PC-9 (cell line): ENCODE measurements at regions not wholly inside any gene's neighbourhood (a gene's known extent, or its start where the extent isn't known, plus 50 kb on each side); places are given as distances from the start of the nearest gene placed in this dataset.

Experiments
- BruUV-seq: library from RNA; stranded (reverse); fragments of 400-500 nt; replicated peaks from 2 replicates; lab custom pipeline; 2021; lab: Mats Ljungman, UMichigan
- CTCF ChIA-PET: fragments of 300-600 bp; sonication (Branson Sonifier 250); formaldehyde crosslinking; loops from one replicate; lab custom pipeline; 2022; ENCODE audit warnings: antibody characterized with exemption; lab: Charles Lee
- POLR2A ChIA-PET: fragments of 300-600 bp; sonication (Branson Sonifier 250); formaldehyde crosslinking; loops from one replicate; lab custom pipeline; 2022; ENCODE audit warnings: antibody characterized with exemption; ENCODE audit not compliant: unreplicated experiment; lab: Charles Lee
- DNase-seq, 2 experiments: peaks; one replicate each; pipeline versions ENCODE4 v3.0.0 to v3.0.0-alpha.2; 2015 to 2022; ENCODE audit warnings: mixed read lengths in 1 of 2
- H2AFZ ChIP-seq: fragments of 200-600 bp; sonication (generic); 2 replicates; pipeline ENCODE4 v1.8.1; 2017; ENCODE audit warnings: antibody characterized with exemption
- H3F3A ChIP-seq: fragments of 200-600 bp; sonication (generic); 2 replicates; pipeline ENCODE4 v1.8.1; 2017; ENCODE audit warnings: antibody characterized with exemption, mild to moderate bottlenecking, low read depth; ENCODE audit not compliant: insufficient read depth
- H3K27ac ChIP-seq: fragments of 200-600 bp; sonication (generic); 2 replicates; pipeline ENCODE4 v1.6.1; 2016; ENCODE audit warnings: mixed run types
- H3K27me3 ChIP-seq: fragments of 200-600 bp; sonication (generic); 2 replicates; pipeline ENCODE4 v1.6.1; 2016; ENCODE audit warnings: low read depth, mixed run types; ENCODE audit not compliant: insufficient read depth
- H3K36me3 ChIP-seq: fragments of 200-600 bp; sonication (generic); 2 replicates; pipeline ENCODE4 v1.6.1; 2016; ENCODE audit warnings: low read depth, mixed run types
- H3K4me1 ChIP-seq: fragments of 200-600 bp; sonication (generic); replicated peaks from 2 replicates; pipeline ENCODE4 v1.6.1; 2016; ENCODE audit warnings: mixed run types; ENCODE audit not compliant: insufficient read depth
- H3K4me2 ChIP-seq: fragments of 200-600 bp; sonication (generic); 2 replicates; pipeline ENCODE4 v1.6.1; 2017; ENCODE audit warnings: mixed run types
- H3K4me3 ChIP-seq: fragments of 200-600 bp; sonication (generic); 2 replicates; pipeline ENCODE4 v1.6.1; 2016; ENCODE audit warnings: mixed run types
- H3K79me2 ChIP-seq: fragments of 200-600 bp; sonication (generic); 2 replicates; pipeline ENCODE4 v1.6.1; 2017; ENCODE audit warnings: low read depth, mixed run types
- H3K9me2 ChIP-seq: fragments of 200-600 bp; sonication (generic); 2 replicates; pipeline ENCODE4 v1.8.1; 2017; ENCODE audit warnings: mild to moderate bottlenecking; ENCODE audit not compliant: insufficient read depth
- H3K9me3 ChIP-seq: fragments of 200-600 bp; sonication (generic); 2 replicates; pipeline ENCODE4 v1.8.1; 2016; ENCODE audit warnings: low read depth; ENCODE audit not compliant: insufficient read depth
- H4K20me1 ChIP-seq: fragments of 200-600 bp; sonication (generic); 2 replicates; pipeline ENCODE4 v1.8.1; 2017; ENCODE audit not compliant: insufficient read depth
- EZH2 ChIP-seq: fragments of 200-600 bp; sonication (generic); IDR thresholded peaks from 2 replicates; pipeline ENCODE4 v1.8.0; 2017; ENCODE audit warnings: antibody characterized with exemption, low read depth
- intact Hi-C: fragments of 100-400 bp; cut with micrococcal nuclease; formaldehyde crosslinking; loops from one replicate; pipeline ENCODE4 v1.10.0; 2022; ENCODE audit not compliant: unreplicated experiment
- TF ChIP-seq, protein P1 (sequence below): fragments of 200-600 bp; sonication (generic); conservative IDR thresholded peaks from 2 replicates; pipeline ENCODE4 v1.6.1; 2017; ENCODE audit warnings: mixed run types, antibody characterized with exemption, mild to moderate bottlenecking, moderate library complexity

- no peak overlapping the region for H3K4me3 ChIP-seq
- no TSS peak for BruUV-seq
- H3K27ac ChIP-seq, result no peak overlapping the region
- no peak overlapping the region for H2AFZ ChIP-seq
- no peaks in the 10 kb centered on the region for H3K4me1 ChIP-seq
- POLR2A ChIA-PET, result no interaction called here
- H3K79me2 ChIP-seq, result no peaks in the 10 kb centered on the region
- intact Hi-C loops, result no loop called here
- no peaks in the 10 kb centered on the region for H3K36me3 ChIP-seq
- no peaks in the 10 kb centered on the region for H3K9me2 ChIP-seq
- H3K27me3 ChIP-seq, result no peaks in the 10 kb centered on the region
- H3K4me2 ChIP-seq, result no peak overlapping the region
- no peak for TF ChIP-seq EZH2
- TF ChIP-seq, protein P1, sequence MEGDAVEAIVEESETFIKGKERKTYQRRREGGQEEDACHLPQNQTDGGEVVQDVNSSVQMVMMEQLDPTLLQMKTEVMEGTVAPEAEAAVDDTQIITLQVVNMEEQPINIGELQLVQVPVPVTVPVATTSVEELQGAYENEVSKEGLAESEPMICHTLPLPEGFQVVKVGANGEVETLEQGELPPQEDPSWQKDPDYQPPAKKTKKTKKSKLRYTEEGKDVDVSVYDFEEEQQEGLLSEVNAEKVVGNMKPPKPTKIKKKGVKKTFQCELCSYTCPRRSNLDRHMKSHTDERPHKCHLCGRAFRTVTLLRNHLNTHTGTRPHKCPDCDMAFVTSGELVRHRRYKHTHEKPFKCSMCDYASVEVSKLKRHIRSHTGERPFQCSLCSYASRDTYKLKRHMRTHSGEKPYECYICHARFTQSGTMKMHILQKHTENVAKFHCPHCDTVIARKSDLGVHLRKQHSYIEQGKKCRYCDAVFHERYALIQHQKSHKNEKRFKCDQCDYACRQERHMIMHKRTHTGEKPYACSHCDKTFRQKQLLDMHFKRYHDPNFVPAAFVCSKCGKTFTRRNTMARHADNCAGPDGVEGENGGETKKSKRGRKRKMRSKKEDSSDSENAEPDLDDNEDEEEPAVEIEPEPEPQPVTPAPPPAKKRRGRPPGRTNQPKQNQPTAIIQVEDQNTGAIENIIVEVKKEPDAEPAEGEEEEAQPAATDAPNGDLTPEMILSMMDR, result no peak
- no peaks in the 10 kb centered on the region for H3F3A ChIP-seq
- H3K9me3 ChIP-seq, result no peaks in the 10 kb centered on the region
- no peaks in the 10 kb centered on the region for H4K20me1 ChIP-seq
- no peak for DNase-seq
- CTCF ChIA-PET, result no interaction called here
Observed at GRCh38 chr16:8094696-8095095, 495.6 kb downstream of the TMEM114 start.

DNA sequence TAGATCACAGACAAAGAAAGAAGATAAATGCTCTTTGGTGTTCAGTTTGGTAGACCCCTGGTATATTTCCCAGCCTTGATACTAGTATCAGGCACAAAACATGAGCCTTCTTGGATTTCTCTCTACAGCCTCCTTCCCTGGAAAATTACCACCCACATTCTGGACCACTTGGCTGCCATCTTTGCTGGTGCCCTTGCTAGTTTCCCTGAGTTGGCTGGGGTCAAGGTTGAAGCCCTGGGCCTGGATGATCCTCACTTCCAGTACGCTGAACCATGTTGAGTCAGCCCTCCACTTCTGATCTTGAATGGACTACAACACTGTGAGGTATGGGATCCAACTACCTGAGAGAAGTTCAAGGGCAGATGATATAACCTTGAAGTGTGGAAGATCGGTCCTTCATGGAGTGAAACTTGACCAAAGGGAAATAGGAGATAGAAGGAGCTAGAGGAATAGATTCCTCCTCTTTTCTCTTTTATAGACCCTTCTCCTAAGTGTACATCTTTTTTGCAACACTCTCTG, 501.4 kb downstream of the TMEM114 start:
- ChIA-PET POLR2A (no interaction called here), CTCF (no interaction called here)
- no TSS peak for BruUV-seq
- no peak overlapping the region for H2AFZ ChIP-seq
- intact Hi-C loops, result no loop called here
- H3K9me2 ChIP-seq, result no peaks in the 10 kb centered on the region; the same call in 1 of the 2 replicates
- H3K36me3 ChIP-seq, result no peaks in the 10 kb centered on the region
- no peak overlapping the region for H3K27ac ChIP-seq
- H4K20me1 ChIP-seq, result no peaks in the 10 kb centered on the region
- no peaks in the 10 kb centered on the region for H3K27me3 ChIP-seq
- no peaks in the 10 kb centered on the region for H3K79me2 ChIP-seq
- H3K9me3 ChIP-seq, result no peaks in the 10 kb centered on the region
- DNase-seq, result no peak
- H3K4me2 ChIP-seq, result no peak overlapping the region
- TF ChIP-seq, protein P1, result no peak
- no peak for TF ChIP-seq EZH2
- no peaks in the 10 kb centered on the region for H3K4me1 ChIP-seq
- H3K4me3 ChIP-seq, result no peak overlapping the region
- no peaks in the 10 kb centered on the region for H3F3A ChIP-seq

DNA sequence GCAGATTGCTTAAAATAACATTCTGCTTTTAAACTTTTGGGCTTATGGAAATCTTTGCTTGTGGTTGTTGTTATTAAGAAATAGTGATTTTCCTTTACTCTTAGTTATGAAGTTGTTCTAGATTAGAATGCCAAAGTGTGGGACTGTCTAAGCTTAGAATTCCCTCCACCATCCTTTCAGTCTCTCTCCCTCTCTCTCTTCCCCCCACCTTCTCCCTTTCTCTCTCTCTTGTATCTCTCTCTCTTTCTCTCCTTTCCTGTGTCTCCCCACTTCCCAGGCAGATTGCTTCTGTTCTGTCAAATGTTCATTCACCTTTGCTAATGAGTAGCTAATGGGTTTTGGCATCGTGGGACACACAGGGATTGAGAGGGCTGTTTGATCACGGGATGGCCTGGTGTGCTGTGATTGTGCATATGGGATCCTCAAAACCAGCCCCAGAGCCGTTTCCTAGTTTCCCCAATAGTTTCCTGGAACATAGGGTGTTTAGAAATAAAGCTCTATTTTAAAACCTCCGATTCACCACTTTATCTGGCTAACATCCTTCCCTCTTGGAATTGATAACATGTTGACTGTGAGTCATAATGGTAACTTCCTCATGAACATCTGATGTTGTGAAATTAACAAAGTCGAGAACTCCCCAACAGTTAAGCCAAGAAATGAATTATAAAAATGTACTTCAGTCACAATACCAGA, 502.6 kb downstream of the TMEM114 start:
- ChIA-PET CTCF (no interaction called here), POLR2A (no interaction called here)
- no peak for TF ChIP-seq EZH2
- TF ChIP-seq, protein P1, result no peak
- no TSS peak for BruUV-seq
- intact Hi-C loops, result no loop called here
- no peak overlapping the region for H3K27ac ChIP-seq
- H3K27me3 ChIP-seq, result no peaks in the 10 kb centered on the region
- H3K36me3 ChIP-seq, result no peaks in the 10 kb centered on the region
- no peak for DNase-seq
- no peak overlapping the region for H3K4me2 ChIP-seq
- H3K4me1 ChIP-seq, result no peaks in the 10 kb centered on the region
- no peaks in the 10 kb centered on the region for H4K20me1 ChIP-seq
- no peaks in the 10 kb centered on the region; the same call in 1 of the 2 replicates for H3K9me2 ChIP-seq
- no peaks in the 10 kb centered on the region for H3K9me3 ChIP-seq
- H3K79me2 ChIP-seq, result no peaks in the 10 kb centered on the region
- no peaks in the 10 kb centered on the region for H3F3A ChIP-seq
- H3K4me3 ChIP-seq, result no peak overlapping the region
- H2AFZ ChIP-seq, result no peak overlapping the region
